Central memory CD8-positive, alpha-beta T cell (primary cell): ENCODE measurements at regions not wholly inside any gene's neighbourhood (a gene's known extent, or its start where the extent isn't known, plus 50 kb on each side); places are given as distances from the start of the nearest gene placed in this dataset.

Experiments used
- ATAC-seq: fragments of 150-1000 bp; cut with Tn5 transposase; replicated peaks from 2 replicates; pipeline ENCODE4 v1.10.0; 2022; ENCODE audit warnings: mild to moderate bottlenecking, moderate FRiP score, moderate number of reproducible peaks; ENCODE audit not compliant: poor library complexity, severe bottlenecking; ENCODE audit errors: extremely low read depth
- DNase-seq, 2 donors: peaks; one replicate each; pipeline ENCODE4 v3.0.0; 2021; ENCODE audit warnings: low spot score in 2 of 2
- H3K27ac Mint-ChIP-seq: one replicate; pipeline ENCODE4 v1.8.0; 2022; ENCODE audit warnings: low read depth, mild to moderate bottlenecking, moderate library complexity, mixed read lengths
- H3K27me3 Mint-ChIP-seq: one replicate; pipeline ENCODE4 v1.8.0; 2022; ENCODE audit warnings: mixed read lengths
- H3K36me3 Mint-ChIP-seq: one replicate; pipeline ENCODE4 v1.8.0; 2022; ENCODE audit warnings: mild to moderate bottlenecking, moderate library complexity, mixed read lengths; ENCODE audit not compliant: insufficient read depth
- H3K4me1 Mint-ChIP-seq: one replicate; pipeline ENCODE4 v1.8.0; 2022; ENCODE audit warnings: mixed read lengths
- H3K4me3 Mint-ChIP-seq: one replicate; pipeline ENCODE4 v1.8.0; 2022; ENCODE audit warnings: mild to moderate bottlenecking, moderate library complexity, mixed read lengths
- H3K9me3 Mint-ChIP-seq: one replicate; pipeline ENCODE4 v1.8.0; 2022; ENCODE audit warnings: mixed read lengths

DNA sequence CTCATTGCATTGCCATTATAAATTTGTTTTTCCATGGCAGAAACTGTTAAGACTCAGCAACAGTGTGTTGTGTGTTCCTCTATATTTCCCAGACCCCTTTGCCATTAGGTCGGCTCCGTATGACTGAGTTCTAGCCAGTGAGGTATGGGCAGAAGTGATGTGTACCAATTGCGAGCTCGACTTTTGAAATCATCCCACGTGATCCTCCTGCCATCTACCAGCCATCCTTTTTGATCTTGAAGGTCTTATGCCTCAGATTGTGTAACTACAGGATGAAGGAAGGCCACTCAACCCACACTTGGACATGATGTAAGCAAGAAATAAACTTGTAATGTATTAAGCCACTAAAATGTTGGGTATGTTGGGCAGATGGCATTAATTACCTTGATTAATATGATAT, 562.3 kb downstream of the PDCD6IP start:
- peaks cover 5% of the 10 kb centered on the region for H3K4me1 Mint-ChIP-seq
- H3K4me3 Mint-ChIP-seq = no peak overlapping the region
- ATAC-seq = no peak
- no peak for DNase-seq
- no peaks in the 10 kb centered on the region for H3K9me3 Mint-ChIP-seq
- no peaks in the 10 kb centered on the region for H3K27me3 Mint-ChIP-seq
- no peaks in the 10 kb centered on the region for H3K36me3 Mint-ChIP-seq
- no peak overlapping the region for H3K27ac Mint-ChIP-seq

GRCh38 chr3:34361921-34362320, 563.5 kb downstream of the PDCD6IP start:
- Mint-ChIP-seq H3K36me3 (no peaks in the 10 kb centered on the region), H3K4me1 (peaks cover 5% of the 10 kb centered on the region), H3K27me3 (no peaks in the 10 kb centered on the region), H3K27ac (no peak overlapping the region), H3K4me3 (peak overlapping the region; percentile 6), H3K9me3 (no peaks in the 10 kb centered on the region)
- ATAC-seq = peak; percentile 36
- DNase-seq = no peak

DNA sequence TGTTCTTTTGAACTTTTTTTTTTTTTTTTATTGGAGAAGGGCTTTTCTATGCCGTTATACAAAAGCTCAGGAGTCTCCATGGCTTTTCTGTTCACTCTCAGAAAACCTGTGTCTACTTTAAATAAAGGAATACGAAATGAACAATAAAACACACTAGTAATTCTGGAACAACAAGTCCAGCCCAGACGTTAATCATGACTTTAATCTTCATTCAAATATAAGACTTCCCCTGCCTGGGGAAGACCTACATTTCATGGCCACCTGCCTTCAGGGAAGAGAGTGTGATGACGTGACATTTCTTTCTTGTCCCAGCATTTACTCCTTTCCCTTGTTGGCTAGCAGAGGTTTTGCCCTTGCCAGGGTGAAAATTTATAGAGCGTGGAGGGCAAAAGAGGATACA, 564.5 kb downstream of the PDCD6IP start:
- DNase-seq (no peak), ATAC-seq (no peak)
- Mint-ChIP-seq H3K4me1 (peaks cover 5% of the 10 kb centered on the region), H3K27me3 (no peaks in the 10 kb centered on the region), H3K36me3 (no peaks in the 10 kb centered on the region), H3K9me3 (no peaks in the 10 kb centered on the region), H3K4me3 (no peak overlapping the region), H3K27ac (no peak overlapping the region)

DNA sequence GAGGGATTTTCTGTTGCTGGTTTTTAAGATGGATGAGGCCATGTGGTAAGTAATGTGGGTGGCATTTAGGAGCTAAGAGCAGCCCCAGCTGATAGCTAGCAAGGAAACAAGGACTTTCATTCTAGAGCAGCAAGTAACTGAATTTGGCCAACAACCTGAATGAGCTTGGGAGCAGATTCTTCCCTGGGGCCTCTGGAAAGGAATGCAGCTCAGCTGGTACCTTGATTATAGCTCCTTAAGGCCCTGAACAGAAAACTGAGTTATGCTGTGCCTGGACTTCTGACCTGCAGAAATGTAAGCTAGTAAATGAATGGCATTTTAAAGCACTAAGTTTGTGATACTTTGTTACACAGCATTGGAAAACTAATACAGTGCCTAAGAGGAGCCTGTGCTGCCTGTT, 565.5 kb downstream of the PDCD6IP start:
- no peaks in the 10 kb centered on the region for H3K27me3 Mint-ChIP-seq
- H3K9me3 Mint-ChIP-seq = no peaks in the 10 kb centered on the region
- no peak for ATAC-seq
- H3K4me3 Mint-ChIP-seq = no peak overlapping the region
- no peak for DNase-seq
- no peaks in the 10 kb centered on the region for H3K36me3 Mint-ChIP-seq
- H3K27ac Mint-ChIP-seq = no peak overlapping the region
- H3K4me1 Mint-ChIP-seq = peaks cover 5% of the 10 kb centered on the region

GRCh38 chr3:34364335-34364734, 565.9 kb downstream of the PDCD6IP start:
- no peak overlapping the region for H3K27ac Mint-ChIP-seq
- no peaks in the 10 kb centered on the region for H3K27me3 Mint-ChIP-seq

GRCh38 chr3:34365231-34365630, 566.8 kb downstream of the PDCD6IP start:
- H3K9me3 Mint-ChIP-seq = no peaks in the 10 kb centered on the region
- H3K4me3 Mint-ChIP-seq = no peak overlapping the region
- no peak for ATAC-seq
- no peaks in the 10 kb centered on the region for H3K36me3 Mint-ChIP-seq
- H3K27ac Mint-ChIP-seq = no peak overlapping the region
- H3K27me3 Mint-ChIP-seq = no peaks in the 10 kb centered on the region
- DNase-seq = no peak
- H3K4me1 Mint-ChIP-seq = peaks cover 5% of the 10 kb centered on the region

More at GRCh38 chr3:34364335-34364734, 565.9 kb downstream of the PDCD6IP start:
- no peak for DNase-seq
- Mint-ChIP-seq H3K9me3 (no peaks in the 10 kb centered on the region), H3K4me3 (no peak overlapping the region), H3K4me1 (peaks cover 5% of the 10 kb centered on the region), H3K36me3 (no peaks in the 10 kb centered on the region)
- no peak for ATAC-seq

DNA sequence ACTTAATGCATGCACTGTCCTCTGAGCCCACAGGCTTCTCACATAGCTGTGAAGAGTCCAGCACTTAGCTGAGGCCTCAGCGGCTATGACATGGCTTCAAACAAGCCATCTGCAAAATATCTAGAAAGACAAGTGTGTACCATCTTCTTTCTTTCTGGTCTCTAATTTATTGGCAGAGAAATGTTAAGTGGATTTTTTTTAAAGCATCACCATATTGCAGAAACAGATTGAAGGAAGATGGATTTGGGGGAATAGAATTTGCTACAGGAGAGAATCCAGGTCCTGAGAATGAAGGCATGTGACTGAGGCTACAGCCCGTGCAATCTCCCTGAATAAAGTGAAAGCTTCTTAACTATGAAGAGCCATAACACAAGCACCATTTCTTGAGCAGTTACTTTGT, 567.3 kb downstream of the PDCD6IP start:
- Mint-ChIP-seq H3K27me3 (no peaks in the 10 kb centered on the region), H3K4me1 (peaks cover 5% of the 10 kb centered on the region), H3K4me3 (no peak overlapping the region), H3K9me3 (no peaks in the 10 kb centered on the region), H3K27ac (no peak overlapping the region), H3K36me3 (no peaks in the 10 kb centered on the region)
- DNase-seq = no peak
- ATAC-seq = no peak

DNA sequence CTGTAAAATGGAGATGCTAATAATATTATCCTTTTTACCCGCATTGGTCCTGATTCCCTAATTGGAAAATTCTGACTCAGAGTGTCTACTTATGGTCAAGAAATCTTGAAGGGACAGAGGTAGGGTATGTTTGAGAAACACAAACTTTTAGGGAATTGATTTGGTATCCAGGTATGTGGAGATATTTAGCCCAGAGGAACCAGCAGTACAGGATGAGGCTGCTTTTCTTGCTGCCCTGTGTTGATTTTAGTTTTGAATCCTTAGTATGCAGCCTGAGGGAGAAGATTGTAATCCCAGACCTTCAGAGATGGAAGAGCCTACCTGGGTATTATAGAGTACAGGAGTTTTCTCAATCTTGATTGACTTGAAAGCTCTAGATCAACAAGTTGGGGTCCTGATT, 569.1 kb downstream of the PDCD6IP start:
- Mint-ChIP-seq H3K9me3 (peaks cover 2% of the 10 kb centered on the region), H3K4me1 (no peaks in the 10 kb centered on the region), H3K27me3 (peaks cover 4% of the 10 kb centered on the region), H3K36me3 (no peaks in the 10 kb centered on the region), H3K27ac (no peak overlapping the region), H3K4me3 (no peak overlapping the region)
- DNase-seq (no peak), ATAC-seq (no peak)

DNA sequence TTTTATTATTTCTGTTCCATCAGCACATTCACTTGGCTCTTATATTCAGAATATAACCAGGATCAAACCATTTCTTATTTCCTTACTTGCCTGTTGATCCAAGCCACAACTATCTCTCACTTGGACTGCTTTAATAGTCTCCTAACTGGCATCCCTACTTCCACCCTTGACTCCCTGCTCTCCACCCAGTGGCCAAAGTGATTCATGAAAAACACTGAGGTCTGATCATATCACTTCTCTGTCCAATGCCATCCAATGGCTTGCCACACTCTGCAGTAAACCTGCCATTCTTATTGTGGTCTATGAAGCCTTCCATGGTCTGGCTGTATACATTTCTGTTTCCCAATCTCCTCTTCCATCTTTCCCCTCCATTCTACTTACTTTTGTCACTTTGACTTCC, 576.1 kb downstream of the PDCD6IP start:
- Mint-ChIP-seq H3K9me3 (peaks cover 6% of the 10 kb centered on the region), H3K4me1 (no peaks in the 10 kb centered on the region), H3K27me3 (peaks cover 14% of the 10 kb centered on the region), H3K4me3 (no peak overlapping the region), H3K36me3 (no peaks in the 10 kb centered on the region), H3K27ac (no peak overlapping the region)
- DNase-seq = no peak
- no peak for ATAC-seq

- H3K4me3 Mint-ChIP-seq = no peak overlapping the region
- no peak for DNase-seq
- H3K27me3 Mint-ChIP-seq = peaks cover 14% of the 10 kb centered on the region
- ATAC-seq = no peak
- peaks cover 6% of the 10 kb centered on the region for H3K9me3 Mint-ChIP-seq
- H3K4me1 Mint-ChIP-seq = no peaks in the 10 kb centered on the region
- H3K27ac Mint-ChIP-seq = no peak overlapping the region
- no peaks in the 10 kb centered on the region for H3K36me3 Mint-ChIP-seq
Observed at GRCh38 chr3:34376691-34377090, 578.3 kb downstream of the PDCD6IP start.

DNA sequence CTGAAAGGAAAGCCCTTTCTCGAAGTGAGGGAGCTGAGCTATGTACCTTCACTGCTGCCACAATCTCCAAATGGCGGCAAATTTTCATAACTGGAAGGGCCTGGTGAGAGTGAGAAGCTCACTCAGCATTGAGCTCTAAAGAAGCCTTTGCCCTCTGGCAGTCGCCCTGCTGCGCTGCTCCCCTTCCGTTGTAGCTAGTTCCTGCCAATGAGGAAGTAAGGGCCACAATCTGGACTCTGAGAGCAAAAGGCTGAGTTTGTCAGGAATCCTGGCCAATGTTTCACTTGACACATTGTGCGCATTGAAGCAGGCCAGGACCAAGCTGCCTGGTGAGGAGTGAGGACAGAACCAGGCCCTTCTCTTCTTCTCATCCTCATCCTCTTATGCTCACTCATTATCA, 579.5 kb downstream of the PDCD6IP start:
- H3K4me3 Mint-ChIP-seq = no peak overlapping the region
- no peak for DNase-seq
- H3K4me1 Mint-ChIP-seq = no peaks in the 10 kb centered on the region
- no peak for ATAC-seq
- no peak overlapping the region for H3K27ac Mint-ChIP-seq
- no peaks in the 10 kb centered on the region for H3K9me3 Mint-ChIP-seq
- no peaks in the 10 kb centered on the region for H3K36me3 Mint-ChIP-seq
- peaks cover 6% of the 10 kb centered on the region for H3K27me3 Mint-ChIP-seq

DNA sequence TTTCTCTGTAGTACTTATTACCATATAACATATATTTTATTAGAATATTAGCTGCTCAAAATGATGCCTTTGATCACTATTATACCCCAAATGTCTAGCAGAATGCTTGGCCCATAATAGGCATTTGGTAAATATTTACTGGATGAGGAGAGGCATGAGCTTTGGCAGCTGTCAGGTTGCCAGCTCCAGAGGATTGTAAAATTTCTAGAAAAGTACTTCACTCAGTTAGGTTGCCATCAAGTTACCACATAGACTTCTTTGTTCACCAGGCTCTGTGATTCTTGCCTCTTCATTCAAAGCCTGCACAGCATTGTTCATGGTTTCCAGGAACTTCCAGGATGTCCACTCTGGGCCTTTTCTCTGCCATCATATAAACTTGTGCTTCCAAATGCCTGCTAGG, 582.8 kb downstream of the PDCD6IP start:
- DNase-seq = no peak
- no peak for ATAC-seq
- no peaks in the 10 kb centered on the region for H3K9me3 Mint-ChIP-seq
- no peaks in the 10 kb centered on the region for H3K27me3 Mint-ChIP-seq
- no peaks in the 10 kb centered on the region for H3K36me3 Mint-ChIP-seq
- H3K4me1 Mint-ChIP-seq = no peaks in the 10 kb centered on the region
- no peak overlapping the region for H3K27ac Mint-ChIP-seq
- H3K4me3 Mint-ChIP-seq = no peak overlapping the region

DNA sequence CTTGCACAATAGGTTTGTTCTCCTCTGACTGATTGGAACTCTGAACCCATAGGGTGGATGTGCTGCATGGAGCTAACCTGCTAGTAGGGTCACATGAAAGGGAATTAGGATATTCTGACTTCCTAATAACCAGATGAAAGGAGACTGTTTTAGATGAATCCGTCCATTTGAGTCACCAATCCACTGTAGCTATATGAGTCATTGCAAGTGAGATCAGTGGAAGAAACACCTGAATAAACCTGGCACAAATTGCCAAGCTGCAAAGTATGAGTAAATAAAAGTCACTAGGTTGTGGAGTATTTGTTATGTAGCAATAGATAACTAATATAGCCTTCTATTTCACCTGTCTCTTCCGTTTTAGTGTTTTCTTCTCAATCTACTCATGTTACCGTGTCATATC, 584.4 kb downstream of the PDCD6IP start:
- Mint-ChIP-seq H3K4me1 (no peaks in the 10 kb centered on the region), H3K4me3 (no peak overlapping the region), H3K27me3 (no peaks in the 10 kb centered on the region), H3K9me3 (no peaks in the 10 kb centered on the region), H3K27ac (no peak overlapping the region), H3K36me3 (no peaks in the 10 kb centered on the region)
- no peak for DNase-seq
- ATAC-seq = no peak

DNA sequence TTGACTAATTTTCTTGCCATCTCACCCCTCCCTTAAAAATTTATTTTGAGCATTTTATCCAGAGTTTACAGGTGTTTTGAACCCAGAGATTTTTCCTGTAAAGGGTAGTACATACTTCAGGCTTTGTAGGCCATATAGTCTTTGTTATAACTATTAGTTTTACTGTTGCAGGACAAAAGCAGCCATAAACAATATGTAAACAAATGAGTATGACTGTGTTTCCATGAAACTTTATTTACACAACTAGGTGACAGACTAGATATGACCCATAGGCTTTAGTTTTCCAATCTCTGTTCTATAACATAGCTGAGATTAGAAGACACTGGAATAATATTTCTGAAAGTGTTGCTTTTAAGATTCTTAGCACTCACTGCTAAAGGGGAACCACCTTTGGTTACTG, 587.9 kb downstream of the PDCD6IP start:
- H3K27me3 Mint-ChIP-seq = no peaks in the 10 kb centered on the region
- no peak for DNase-seq
- H3K9me3 Mint-ChIP-seq = no peaks in the 10 kb centered on the region
- H3K4me3 Mint-ChIP-seq = no peak overlapping the region
- H3K4me1 Mint-ChIP-seq = no peaks in the 10 kb centered on the region
- H3K27ac Mint-ChIP-seq = no peak overlapping the region
- ATAC-seq = no peak
- no peaks in the 10 kb centered on the region for H3K36me3 Mint-ChIP-seq
